Mesenchymal stem cell (in vitro differentiated cells and primary cell): ENCODE measurements at regions not wholly inside any gene's neighbourhood (a gene's known extent, or its start where the extent isn't known, plus 50 kb on each side); places are given as distances from the start of the nearest gene placed in this dataset.

ENCODE experiments used
- DNase-seq: peaks from one replicate; pipeline ENCODE4 v3.0.0-alpha.2; 2013
- H2AFZ ChIP-seq: one replicate; pipeline ENCODE4 v1.6.1; 2013; ENCODE audit warnings: low read depth, mild to moderate bottlenecking, control low read depth, inconsistent platforms, low read length, moderate library complexity
- H2AK5ac ChIP-seq: 2 replicates; pipeline ENCODE4 v1.6.1; 2013; ENCODE audit warnings: low read length, moderate library complexity, mild to moderate bottlenecking, inconsistent platforms; ENCODE audit not compliant: severe bottlenecking
- H2BK120ac ChIP-seq: one replicate; pipeline ENCODE4 v1.6.1; 2013; ENCODE audit warnings: low read depth, mild to moderate bottlenecking, inconsistent platforms, low read length, moderate library complexity
- H2BK12ac ChIP-seq, 2 experiments: one replicate each; pipeline ENCODE4 v1.6.1; 2013; ENCODE audit warnings: inconsistent platforms in 2 of 2, low read length in 2 of 2, mild to moderate bottlenecking in 2 of 2, moderate library complexity in 2 of 2, control low read depth in 1 of 2
- H2BK15ac ChIP-seq: one replicate; pipeline ENCODE4 v1.6.1; 2013; ENCODE audit warnings: mild to moderate bottlenecking, low read depth, inconsistent platforms; ENCODE audit not compliant: poor library complexity, severe bottlenecking
- H2BK5ac ChIP-seq: 2 replicates; pipeline ENCODE4 v1.6.1; 2013; ENCODE audit warnings: low read depth, mild to moderate bottlenecking, low read length, control low read depth, inconsistent platforms; ENCODE audit not compliant: poor library complexity, severe bottlenecking
- H3K14ac ChIP-seq, 2 experiments: one replicate each; pipeline ENCODE4 v1.6.1; 2013; ENCODE audit warnings: inconsistent platforms in 2 of 2, low read length in 2 of 2, control low read depth in 1 of 2, mild to moderate bottlenecking in 1 of 2, moderate library complexity in 1 of 2
- H3K18ac ChIP-seq, 2 experiments: one replicate each; pipeline ENCODE4 v1.6.1; 2013; ENCODE audit warnings: inconsistent platforms in 2 of 2, low read length in 2 of 2, control low read depth in 1 of 2, low read depth in 1 of 2, mild to moderate bottlenecking in 1 of 2
- H3K23ac ChIP-seq, 2 experiments: one replicate each; pipeline ENCODE4 v1.6.1; 2013; ENCODE audit warnings: inconsistent platforms in 2 of 2, low read length in 2 of 2, mild to moderate bottlenecking in 2 of 2, moderate library complexity in 2 of 2, control low read depth in 1 of 2
- H3K27ac ChIP-seq: 2 replicates; pipeline ENCODE4 v1.5.1; 2013; ENCODE audit warnings: mild to moderate bottlenecking, moderate library complexity, low read length, control low read depth, inconsistent platforms; ENCODE audit not compliant: poor library complexity, severe bottlenecking
- H3K27me3 ChIP-seq, 2 experiments: 2 replicates each; pipeline versions ENCODE4 v1.6.1 to v1.7.0; 2013; ENCODE audit warnings: low read length in 2 of 2, mild to moderate bottlenecking in 2 of 2, moderate library complexity in 2 of 2, control low read depth in 1 of 2, inconsistent platforms in 1 of 2; ENCODE audit not compliant: control insufficient read depth in 1 of 2, insufficient read depth in 1 of 2
- H3K36me3 ChIP-seq, 2 experiments: 2 replicates each; pipeline versions ENCODE4 v1.6.1 to v1.7.0; 2013; ENCODE audit warnings: low read length in 2 of 2, control low read depth in 1 of 2, inconsistent platforms in 1 of 2, low read depth in 1 of 2, mild to moderate bottlenecking in 1 of 2; ENCODE audit not compliant: insufficient read depth in 2 of 2, control insufficient read depth in 1 of 2
- H3K4ac ChIP-seq, 2 experiments: one replicate each; pipeline ENCODE4 v1.6.1; 2013; ENCODE audit warnings: inconsistent platforms in 2 of 2, low read length in 2 of 2, mild to moderate bottlenecking in 2 of 2, moderate library complexity in 2 of 2, control low read depth in 1 of 2, low read depth in 1 of 2
- H3K4me1 ChIP-seq: 2 replicates; pipeline ENCODE4 v1.6.1; 2013; ENCODE audit warnings: low read depth, low read length, control low read depth; ENCODE audit not compliant: control insufficient read depth, insufficient read depth
- H3K4me2 ChIP-seq: 2 replicates; pipeline ENCODE4 v1.6.1; 2013; ENCODE audit warnings: low read length, mild to moderate bottlenecking, inconsistent platforms; ENCODE audit not compliant: poor library complexity, severe bottlenecking
- H3K4me3 ChIP-seq, 2 experiments: 2 replicates each; pipeline versions ENCODE4 v1.5.1 to v1.7.0; 2013; ENCODE audit warnings: low read length in 2 of 2, mild to moderate bottlenecking in 2 of 2, control low read depth in 1 of 2, low read depth in 1 of 2; ENCODE audit not compliant: insufficient read depth in 1 of 2
- H3K79me1 ChIP-seq: replicated peaks from 2 replicates; pipeline ENCODE4 v1.6.1; 2013; ENCODE audit warnings: mild to moderate bottlenecking, control low read depth, low read length, inconsistent platforms; ENCODE audit not compliant: poor library complexity, severe bottlenecking
- H3K9ac ChIP-seq: 2 replicates; pipeline ENCODE4 v1.7.0; 2013; ENCODE audit warnings: mild to moderate bottlenecking, low read length, moderate library complexity
- H3K9me3 ChIP-seq: 2 replicates; pipeline ENCODE4 v1.7.0; 2013; ENCODE audit warnings: mild to moderate bottlenecking, low read length; ENCODE audit not compliant: control insufficient read depth
- H4K8ac ChIP-seq: one replicate; pipeline ENCODE4 v1.6.1; 2013; ENCODE audit warnings: inconsistent platforms, mild to moderate bottlenecking, low read length, moderate library complexity
- H4K91ac ChIP-seq: one replicate; pipeline ENCODE4 v1.6.1; 2013; ENCODE audit warnings: mild to moderate bottlenecking, low read length, inconsistent platforms
- WGBS: methylation state at CpG from one replicate; pipeline ENCODE4 v1.1.7; 2013; ENCODE audit warnings: mixed read lengths; 5-methylcytosine and 5-hydroxymethylcytosine counted together

DNA sequence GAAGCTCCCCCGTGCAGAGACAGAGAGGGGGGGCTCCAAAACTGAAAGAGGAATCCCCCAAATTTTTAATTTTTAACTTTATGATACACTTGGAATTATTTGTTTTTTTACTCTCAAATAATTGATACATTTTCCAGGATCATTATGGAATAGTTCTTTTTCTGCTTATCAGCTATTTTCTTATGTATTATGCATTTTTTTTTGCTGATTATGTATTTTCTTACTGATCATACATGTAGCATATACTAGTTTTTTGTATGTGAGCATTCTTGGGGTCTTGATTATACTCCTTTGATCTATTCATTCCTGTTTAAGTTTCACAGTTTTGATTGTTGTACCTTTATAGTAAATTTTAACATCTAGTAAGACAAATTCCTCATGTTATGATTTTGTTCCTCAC, 55.5 kb upstream of the LDHB start:
- Histone ChIP-seq H3K27ac (no peak overlapping the region), H2BK12ac (no peak overlapping the region), H2BK5ac (no peak overlapping the region), H4K8ac (no peak overlapping the region), H3K4ac (no peak overlapping the region), H4K91ac (no peak overlapping the region), H3K23ac (no peak overlapping the region), H3K14ac (no peak overlapping the region), H3K36me3 (no peaks in the 10 kb centered on the region), H2AK5ac (no peak overlapping the region), H2BK120ac (no peak overlapping the region), H3K27me3 (no peaks in the 10 kb centered on the region), H3K18ac (no peak overlapping the region), H2AFZ (no peak overlapping the region), H3K9ac (no peak overlapping the region), H3K4me1 (no peaks in the 10 kb centered on the region), H3K4me3 (no peak overlapping the region), H3K4me2 (no peak overlapping the region), H2BK15ac (no peak overlapping the region), H3K79me1 (no peaks in the 10 kb centered on the region), H3K9me3 (no peaks in the 10 kb centered on the region)
- no peak for DNase-seq
- WGBS, result no CpG with 5 or more reads among the region's 1 CpG

DNA sequence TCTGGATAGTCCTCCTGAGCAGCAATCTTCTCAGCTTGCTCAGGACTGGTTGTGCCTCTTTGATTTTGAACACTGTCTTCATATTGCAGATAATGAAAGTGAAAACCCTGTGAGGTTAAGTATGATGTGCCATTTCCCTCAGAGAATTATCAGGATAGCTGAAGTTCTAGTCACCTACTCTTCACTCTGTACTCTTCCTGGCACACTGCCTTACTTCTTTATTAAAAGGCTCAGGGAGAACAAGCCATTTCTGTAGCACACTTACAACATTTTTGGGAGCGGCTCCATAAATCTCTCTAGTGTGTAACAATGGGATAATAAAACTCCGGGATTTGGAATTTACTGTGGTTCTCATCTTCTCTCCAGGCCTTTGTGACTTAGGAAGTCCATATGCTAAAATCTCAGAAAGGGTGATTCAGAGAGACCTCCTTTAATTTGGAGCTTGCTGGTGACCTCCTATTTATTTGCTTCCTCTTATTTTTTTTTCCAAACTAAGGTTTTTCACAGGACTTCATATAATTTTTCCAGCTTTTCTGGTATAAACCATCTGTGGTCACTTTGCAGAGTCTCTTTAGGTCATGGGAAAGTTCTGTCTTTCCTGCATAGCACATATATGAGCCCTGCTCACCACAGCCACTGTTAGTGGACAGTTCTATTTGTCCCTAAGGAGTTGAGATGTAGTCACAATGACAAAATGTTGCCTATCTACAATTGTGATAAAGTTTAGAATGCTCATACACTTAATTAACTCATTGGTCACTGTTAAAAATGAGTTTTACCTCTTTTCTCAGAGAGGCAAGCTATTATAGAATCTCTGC, 53.5 kb upstream of the LDHB start:
- no peak overlapping the region for H3K4me2 ChIP-seq
- no peak overlapping the region for H2BK15ac ChIP-seq
- H3K23ac ChIP-seq, result no peak overlapping the region
- H4K91ac ChIP-seq, result no peak overlapping the region
- whole genome bisulfite sequencing, result 86% methylated on average over 2 of the region's 2 CpGs
- peak overlapping the region; percentile 24 for H3K9ac ChIP-seq
- no peak overlapping the region for H3K27ac ChIP-seq
- H2BK120ac ChIP-seq, result no peak overlapping the region
- H3K27me3 ChIP-seq, result no peaks in the 10 kb centered on the region
- no peak overlapping the region for H2BK5ac ChIP-seq
- H3K36me3 ChIP-seq, result no peaks in the 10 kb centered on the region
- no peak overlapping the region for H4K8ac ChIP-seq
- DNase-seq, result no peak
- H3K9me3 ChIP-seq, result no peaks in the 10 kb centered on the region
- no peak overlapping the region for H2BK12ac ChIP-seq
- H2AFZ ChIP-seq, result no peak overlapping the region
- no peak overlapping the region for H3K14ac ChIP-seq
- no peak overlapping the region for H3K4ac ChIP-seq
- H3K4me3 ChIP-seq, result peak overlapping the region in 1 of 2 experiments; percentile 18
- no peak overlapping the region for H3K18ac ChIP-seq
- H3K4me1 ChIP-seq, result no peaks in the 10 kb centered on the region
- no peaks in the 10 kb centered on the region for H3K79me1 ChIP-seq
- H2AK5ac ChIP-seq, result no peak overlapping the region
